Type B pancreatic cell (in vitro differentiated cells): ENCODE measurements at regions not wholly inside any gene's neighbourhood (a gene's known extent, or its start where the extent isn't known, plus 50 kb on each side); places are given as distances from the start of the nearest gene placed in this dataset.

Experiments used
- DNase-seq: peaks from one replicate; pipeline ENCODE4 v3.0.0; 2021; ENCODE audit warnings: mixed read lengths; ENCODE audit not compliant: unreplicated experiment; ENCODE audit errors: extremely low spot score
- H3K27ac Mint-ChIP-seq: 2 replicates; pipeline ENCODE4 v1.8.0; 2021; ENCODE audit warnings: mild to moderate bottlenecking, mixed read lengths
- H3K27me3 Mint-ChIP-seq: 2 replicates; pipeline ENCODE4 v1.8.0; 2021; ENCODE audit warnings: mixed read lengths
- H3K36me3 Mint-ChIP-seq: 2 replicates; pipeline ENCODE4 v1.8.0; 2021; ENCODE audit warnings: mixed read lengths
- H3K4me1 Mint-ChIP-seq: one replicate; pipeline ENCODE4 v1.8.0; 2021; ENCODE audit warnings: mixed read lengths; ENCODE audit not compliant: unreplicated experiment
- H3K4me3 Mint-ChIP-seq: 2 replicates; pipeline ENCODE4 v1.8.0; 2021; ENCODE audit warnings: mild to moderate bottlenecking, mixed read lengths
- H3K9me3 Mint-ChIP-seq: 2 replicates; pipeline ENCODE4 v1.8.0; 2021; ENCODE audit warnings: mixed read lengths
- TF ChIP-seq, protein P1 (sequence below): fragments of 200-600 bp; sonication (generic); conservative IDR thresholded peaks from 2 replicates; pipeline ENCODE4 v1.5.0; 2021; ENCODE audit warnings: antibody characterized with exemption, mild to moderate bottlenecking

GRCh38 chr14:84785996-84786395 lies 743.9 kb upstream of the FLRT2 start:
- Mint-ChIP-seq H3K36me3 (no peaks in the 10 kb centered on the region), H3K27ac (no peak overlapping the region), H3K4me1 (no peaks in the 10 kb centered on the region), H3K27me3 (no peaks in the 10 kb centered on the region), H3K4me3 (no peak overlapping the region), H3K9me3 (peaks cover 6% of the 10 kb centered on the region)
- TF ChIP-seq, protein P1, sequence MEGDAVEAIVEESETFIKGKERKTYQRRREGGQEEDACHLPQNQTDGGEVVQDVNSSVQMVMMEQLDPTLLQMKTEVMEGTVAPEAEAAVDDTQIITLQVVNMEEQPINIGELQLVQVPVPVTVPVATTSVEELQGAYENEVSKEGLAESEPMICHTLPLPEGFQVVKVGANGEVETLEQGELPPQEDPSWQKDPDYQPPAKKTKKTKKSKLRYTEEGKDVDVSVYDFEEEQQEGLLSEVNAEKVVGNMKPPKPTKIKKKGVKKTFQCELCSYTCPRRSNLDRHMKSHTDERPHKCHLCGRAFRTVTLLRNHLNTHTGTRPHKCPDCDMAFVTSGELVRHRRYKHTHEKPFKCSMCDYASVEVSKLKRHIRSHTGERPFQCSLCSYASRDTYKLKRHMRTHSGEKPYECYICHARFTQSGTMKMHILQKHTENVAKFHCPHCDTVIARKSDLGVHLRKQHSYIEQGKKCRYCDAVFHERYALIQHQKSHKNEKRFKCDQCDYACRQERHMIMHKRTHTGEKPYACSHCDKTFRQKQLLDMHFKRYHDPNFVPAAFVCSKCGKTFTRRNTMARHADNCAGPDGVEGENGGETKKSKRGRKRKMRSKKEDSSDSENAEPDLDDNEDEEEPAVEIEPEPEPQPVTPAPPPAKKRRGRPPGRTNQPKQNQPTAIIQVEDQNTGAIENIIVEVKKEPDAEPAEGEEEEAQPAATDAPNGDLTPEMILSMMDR, result no peak
- no peak for DNase-seq

- H3K27ac Mint-ChIP-seq, result no peak overlapping the region
- DNase-seq, result no peak
- H3K27me3 Mint-ChIP-seq, result peaks cover 4% of the 10 kb centered on the region
- H3K4me3 Mint-ChIP-seq, result no peak overlapping the region
- no peaks in the 10 kb centered on the region for H3K36me3 Mint-ChIP-seq
- H3K9me3 Mint-ChIP-seq, result peaks cover 20% of the 10 kb centered on the region
- no peaks in the 10 kb centered on the region for H3K4me1 Mint-ChIP-seq
- TF ChIP-seq, protein P1, result no peak
Observed at GRCh38 chr14:84789012-84789411, 740.9 kb upstream of the FLRT2 start.

- Mint-ChIP-seq H3K27me3 (peaks cover 10% of the 10 kb centered on the region), H3K36me3 (peaks cover 4% of the 10 kb centered on the region), H3K27ac (no peak overlapping the region), H3K4me3 (no peak overlapping the region), H3K9me3 (peaks cover 14% of the 10 kb centered on the region), H3K4me1 (no peaks in the 10 kb centered on the region)
- DNase-seq, result no peak
- TF ChIP-seq, protein P1, result no peak
Observed at GRCh38 chr14:84792722-84793410, 737.1 kb upstream of the FLRT2 start.

DNA sequence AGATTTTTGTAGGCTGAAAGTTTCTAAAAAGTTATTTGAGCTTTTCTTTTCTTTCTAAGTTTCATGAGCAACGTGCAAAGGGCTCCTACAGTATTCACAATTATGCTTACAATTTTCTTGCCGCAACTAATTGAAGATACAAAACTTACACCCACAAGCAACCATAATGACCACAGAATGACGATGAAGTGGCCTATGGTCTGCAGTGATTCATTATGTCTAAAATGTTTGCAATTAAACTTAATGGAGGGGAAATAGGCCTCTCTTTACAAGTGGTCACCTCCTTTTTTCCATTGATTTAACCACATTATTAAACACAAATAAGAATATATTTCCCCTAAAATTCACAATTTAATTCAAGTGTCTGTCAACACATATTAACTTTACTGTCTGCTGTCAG lies 732.6 kb upstream of the FLRT2 start:
- Mint-ChIP-seq H3K27me3 (peaks cover 10% of the 10 kb centered on the region), H3K4me3 (no peak overlapping the region), H3K9me3 (peaks cover 9% of the 10 kb centered on the region), H3K4me1 (peaks cover 7% of the 10 kb centered on the region), H3K36me3 (peaks cover 4% of the 10 kb centered on the region), H3K27ac (no peak overlapping the region)
- no peak for DNase-seq
- TF ChIP-seq, protein P1, result no peak

DNA sequence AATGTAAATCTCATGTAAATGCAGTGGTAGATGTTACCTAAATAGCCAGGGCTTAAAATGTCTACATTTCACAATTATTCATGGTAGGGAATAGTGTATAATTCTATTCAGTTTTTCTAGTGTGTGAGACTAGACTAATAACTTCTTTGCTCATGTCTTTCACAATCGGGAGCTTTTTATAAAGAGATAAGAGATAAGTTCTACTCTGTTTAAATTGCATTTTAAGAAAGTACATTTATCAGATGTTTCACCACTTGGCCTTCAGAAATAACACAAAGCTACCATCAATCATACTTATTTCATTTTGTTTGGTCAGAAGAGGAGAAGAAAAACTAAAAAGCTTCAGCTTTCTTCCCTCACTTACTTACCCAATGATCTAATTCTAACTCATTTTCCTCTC lies 725.5 kb upstream of the FLRT2 start:
- peaks cover 7% of the 10 kb centered on the region for H3K27me3 Mint-ChIP-seq

More for the DNA sequence above, 725.5 kb upstream of the FLRT2 start:
- Mint-ChIP-seq H3K27ac (no peak overlapping the region), H3K4me1 (no peaks in the 10 kb centered on the region), H3K36me3 (no peaks in the 10 kb centered on the region), H3K4me3 (no peak overlapping the region), H3K9me3 (no peaks in the 10 kb centered on the region)
- TF ChIP-seq, protein P1, result no peak
- DNase-seq, result no peak
